ENCODE measurements at regions not wholly inside any gene's neighbourhood (a gene's known extent, or its start where the extent isn't known, plus 50 kb on each side); places are given as distances from the start of the nearest gene placed in this dataset.

DNA sequence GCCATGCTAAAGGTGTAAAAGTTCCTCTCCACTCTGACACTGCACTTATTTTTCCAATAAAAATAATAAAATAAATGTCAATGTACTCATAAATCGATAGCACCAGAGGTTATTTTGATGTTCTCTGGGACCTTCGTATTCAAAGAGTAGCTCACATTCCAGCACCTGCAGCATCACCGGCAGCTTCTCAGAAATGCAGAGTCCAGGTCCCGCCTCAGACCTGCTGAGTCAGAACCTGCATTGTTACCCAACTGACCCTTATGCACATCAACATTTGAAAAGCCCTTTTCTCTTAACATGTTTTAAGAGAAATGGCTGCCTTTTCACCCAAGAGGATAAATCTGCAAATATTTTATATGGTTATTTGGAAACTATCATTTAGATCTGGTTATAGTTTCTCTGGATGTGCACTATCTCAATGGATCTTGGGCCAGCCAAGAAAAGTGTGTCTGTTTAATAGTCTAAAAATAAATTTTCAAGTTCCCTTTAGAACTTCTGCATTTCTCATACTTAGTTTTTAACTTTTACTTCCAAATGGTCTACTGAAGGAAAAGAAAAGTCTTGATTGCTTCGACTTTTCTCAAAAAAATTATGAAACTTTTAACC, 216.2 kb upstream of the PRDM1 start:
- no peaks in the 10 kb centered on the region for H3K4me1 Mint-ChIP-seq (ENCODE audit: low read depth)
- peak in 2 of 14 experiments; percentile 28 to 33 for DNase-seq
- ChIA-PET POLR2A (no interaction called here), CTCF (no interaction called here)
- H3K4me1 ChIP-seq (ENCODE audit: insufficient read depth, low read length), result no peaks in the 10 kb centered on the region
- no peaks in the 10 kb centered on the region for H3K36me3 Mint-ChIP-seq (ENCODE audit: low read depth)
- no peak for ATAC-seq (ENCODE audit: poor library complexity)
- H3K36me3 ChIP-seq (ENCODE audit: insufficient read depth, low read length), result no peaks in the 10 kb centered on the region
- peaks cover under 1% of the 10 kb centered on the region for H3K9me3 Mint-ChIP-seq
- H3K4me3 ChIP-seq (ENCODE audit: low read length), result no peak overlapping the region
- H3K27me3 ChIP-seq (ENCODE audit: control insufficient read depth in 1 of 2, insufficient read depth in 2 of 2, low read length in 2 of 2), result no peaks in the 10 kb centered on the region
- H3K27ac ChIP-seq (ENCODE audit: low read depth in 1 of 2, low read length in 2 of 2), result no peak overlapping the region
- intact Hi-C loops (cut with DNase I, micrococcal nuclease), result no loop called here
- TF ChIP-seq, protein P1, sequence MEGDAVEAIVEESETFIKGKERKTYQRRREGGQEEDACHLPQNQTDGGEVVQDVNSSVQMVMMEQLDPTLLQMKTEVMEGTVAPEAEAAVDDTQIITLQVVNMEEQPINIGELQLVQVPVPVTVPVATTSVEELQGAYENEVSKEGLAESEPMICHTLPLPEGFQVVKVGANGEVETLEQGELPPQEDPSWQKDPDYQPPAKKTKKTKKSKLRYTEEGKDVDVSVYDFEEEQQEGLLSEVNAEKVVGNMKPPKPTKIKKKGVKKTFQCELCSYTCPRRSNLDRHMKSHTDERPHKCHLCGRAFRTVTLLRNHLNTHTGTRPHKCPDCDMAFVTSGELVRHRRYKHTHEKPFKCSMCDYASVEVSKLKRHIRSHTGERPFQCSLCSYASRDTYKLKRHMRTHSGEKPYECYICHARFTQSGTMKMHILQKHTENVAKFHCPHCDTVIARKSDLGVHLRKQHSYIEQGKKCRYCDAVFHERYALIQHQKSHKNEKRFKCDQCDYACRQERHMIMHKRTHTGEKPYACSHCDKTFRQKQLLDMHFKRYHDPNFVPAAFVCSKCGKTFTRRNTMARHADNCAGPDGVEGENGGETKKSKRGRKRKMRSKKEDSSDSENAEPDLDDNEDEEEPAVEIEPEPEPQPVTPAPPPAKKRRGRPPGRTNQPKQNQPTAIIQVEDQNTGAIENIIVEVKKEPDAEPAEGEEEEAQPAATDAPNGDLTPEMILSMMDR (IDR thresholded peaks at IDR 0.05), result no peak
- H3K27ac Mint-ChIP-seq, result no peak overlapping the region
- no peaks in the 10 kb centered on the region for H3K9me3 ChIP-seq (ENCODE audit: control insufficient read depth in 1 of 2, insufficient read depth in 1 of 2, low read length in 2 of 2)
- H3K4me3 Mint-ChIP-seq, result no peak overlapping the region
- peaks cover 11% of the 10 kb centered on the region for H3K27me3 Mint-ChIP-seq

DNA sequence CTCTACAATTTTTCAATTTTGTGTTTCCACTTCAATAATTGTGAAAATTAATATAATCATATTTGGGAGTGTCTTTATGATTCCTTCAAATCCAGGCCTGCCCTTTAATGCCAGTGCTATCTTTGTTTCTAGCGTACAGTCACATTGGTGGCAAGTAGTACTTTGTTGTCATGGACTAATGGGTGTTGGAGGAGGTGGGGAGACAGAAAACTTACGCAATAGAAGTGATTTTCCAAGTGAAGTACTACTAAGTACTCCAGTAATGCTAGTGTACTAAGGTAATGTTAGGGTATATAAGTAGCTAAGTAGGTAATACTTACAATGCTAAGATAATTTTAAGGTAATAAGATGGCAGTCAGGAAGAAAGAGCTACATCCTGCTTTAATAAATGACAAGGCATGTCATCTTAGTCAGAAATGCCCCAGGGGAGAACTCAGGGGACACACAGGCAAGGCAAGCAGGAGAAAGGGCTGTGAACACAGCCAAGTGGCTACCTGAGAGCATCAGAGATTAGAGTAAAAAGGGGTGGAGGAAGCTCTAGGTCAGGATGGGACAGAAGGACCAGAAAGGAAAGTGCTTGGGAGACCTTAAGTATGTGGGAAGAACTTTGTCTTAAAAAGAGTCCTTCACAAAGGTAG, 217.2 kb upstream of the PRDM1 start:
- no peaks in the 10 kb centered on the region for H3K9me3 ChIP-seq (ENCODE audit: control insufficient read depth in 1 of 2, insufficient read depth in 1 of 2, low read length in 2 of 2)
- ChIA-PET POLR2A (no interaction called here), CTCF (no interaction called here)
- no peak overlapping the region for H3K4me3 ChIP-seq (ENCODE audit: low read length)
- H3K9me3 Mint-ChIP-seq, result peaks cover 2% of the 10 kb centered on the region
- no peak overlapping the region for H3K27ac ChIP-seq (ENCODE audit: low read depth in 1 of 2, low read length in 2 of 2)
- TF ChIP-seq, protein P1 (IDR thresholded peaks at IDR 0.05), result no peak
- no peak for DNase-seq
- H3K27me3 ChIP-seq (ENCODE audit: control insufficient read depth in 1 of 2, insufficient read depth in 2 of 2, low read length in 2 of 2), result no peaks in the 10 kb centered on the region
- H3K27me3 Mint-ChIP-seq, result peaks cover 11% of the 10 kb centered on the region
- H3K36me3 Mint-ChIP-seq (ENCODE audit: low read depth), result no peaks in the 10 kb centered on the region
- H3K4me1 ChIP-seq (ENCODE audit: insufficient read depth, low read length), result no peaks in the 10 kb centered on the region
- H3K27ac Mint-ChIP-seq, result no peak overlapping the region
- H3K36me3 ChIP-seq (ENCODE audit: insufficient read depth, low read length), result no peaks in the 10 kb centered on the region
- no peak overlapping the region for H3K4me3 Mint-ChIP-seq
- no peak for ATAC-seq (ENCODE audit: poor library complexity)
- intact Hi-C loops (cut with DNase I, micrococcal nuclease), result no loop called here
- no peaks in the 10 kb centered on the region for H3K4me1 Mint-ChIP-seq (ENCODE audit: low read depth)

DNA sequence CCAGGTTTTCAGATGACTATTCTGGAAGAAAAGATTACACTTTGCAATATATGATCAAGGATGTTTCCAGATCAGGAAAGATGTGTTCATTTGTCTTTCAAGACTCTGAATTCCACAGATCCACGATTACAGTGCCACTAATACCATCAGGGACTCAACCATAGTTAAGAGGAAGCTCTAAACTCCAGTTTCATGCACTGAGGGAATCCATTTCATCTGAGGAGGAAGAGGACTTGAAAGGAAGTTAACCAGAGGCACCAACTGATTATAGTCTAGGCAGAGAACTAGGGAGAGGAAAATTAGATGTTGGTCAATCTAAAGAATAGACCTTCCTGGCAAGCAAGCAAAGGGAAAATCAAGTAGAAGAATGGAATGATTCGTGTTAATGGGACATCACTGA, 218.3 kb upstream of the PRDM1 start:
- Histone ChIP-seq H3K9me3 (ENCODE audit: control insufficient read depth in 1 of 2, insufficient read depth in 1 of 2, low read length in 2 of 2) (no peaks in the 10 kb centered on the region), H3K4me1 (ENCODE audit: insufficient read depth, low read length) (no peaks in the 10 kb centered on the region), H3K27me3 (ENCODE audit: control insufficient read depth in 1 of 2, insufficient read depth in 2 of 2, low read length in 2 of 2) (no peaks in the 10 kb centered on the region), H3K27ac (ENCODE audit: low read depth in 1 of 2, low read length in 2 of 2) (no peak overlapping the region), H3K4me3 (ENCODE audit: low read length) (no peak overlapping the region), H3K36me3 (ENCODE audit: insufficient read depth, low read length) (no peaks in the 10 kb centered on the region)
- ChIA-PET POLR2A (no interaction called here), CTCF (no interaction called here)
- Mint-ChIP-seq H3K9me3 (peaks cover 2% of the 10 kb centered on the region), H3K4me1 (ENCODE audit: low read depth) (no peaks in the 10 kb centered on the region), H3K4me3 (no peak overlapping the region), H3K27ac (no peak overlapping the region), H3K27me3 (peaks cover 11% of the 10 kb centered on the region), H3K36me3 (ENCODE audit: low read depth) (no peaks in the 10 kb centered on the region)
- TF ChIP-seq, protein P1 (IDR thresholded peaks at IDR 0.05), result no peak
- ATAC-seq (ENCODE audit: poor library complexity) (no peak), DNase-seq (no peak)
- intact Hi-C loops (cut with DNase I, micrococcal nuclease), result no loop called here
